ENCODE measurements at regions not wholly inside any gene's neighbourhood (a gene's known extent, or its start where the extent isn't known, plus 50 kb on each side); places are given as distances from the start of the nearest gene placed in this dataset.

GRCh38 chr1:80779275-80779674 lies 1021.5 kb upstream of the ADGRL2 start:
- TF ChIP-seq CTCF (IDR thresholded peaks at IDR 0.05 in 8 of 11, conservative IDR thresholded peaks at IDR 0.05 in 3 of 11) (no peak), POLR2A (IDR thresholded peaks at IDR 0.05) (no peak), POLR2AphosphoS5 (IDR thresholded peaks at IDR 0.05) (no peak)
